ENCODE measurements at regions not wholly inside any gene's neighbourhood (a gene's known extent, or its start where the extent isn't known, plus 50 kb on each side); places are given as distances from the start of the nearest gene placed in this dataset.

DNA sequence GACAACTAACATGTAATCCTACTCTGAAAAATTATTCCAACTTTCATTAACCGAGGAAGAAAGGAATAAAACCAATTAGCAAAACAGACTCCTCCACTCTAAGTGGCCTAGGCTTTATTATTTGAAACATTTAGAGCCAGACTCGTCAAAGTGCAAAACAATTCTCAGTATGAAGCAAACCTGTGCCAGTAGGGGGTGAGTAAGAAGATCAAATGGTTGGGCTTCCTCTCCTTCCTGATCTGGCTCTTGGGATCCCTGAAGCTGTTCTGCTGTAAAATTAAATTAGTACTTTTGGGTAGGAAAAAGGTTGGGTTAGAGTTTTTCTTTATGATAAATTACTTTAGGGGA, 177.6 kb upstream of the MAN1A1 start:
- no peaks in the 10 kb centered on the region for H3K79me1 ChIP-seq (ENCODE audit: low read depth, low read length)
- no peaks in the 10 kb centered on the region for H3K27me3 ChIP-seq (replicated peaks in 1 of 4; ENCODE audit: control insufficient read depth in 3 of 4, extremely low read depth in 1 of 4, insufficient read depth in 3 of 4, low read length in 3 of 4)
- H4K5ac ChIP-seq (ENCODE audit: insufficient read length, low read depth, low read length) = no peak overlapping the region
- no peaks in the 10 kb centered on the region for H4K20me1 ChIP-seq (replicated peaks in 1 of 2; ENCODE audit: control insufficient read depth in 1 of 2, insufficient read depth in 2 of 2, low read length in 2 of 2)
- no peak overlapping the region for H3K14ac ChIP-seq (ENCODE audit: insufficient read length)
- no peak overlapping the region for H3K4ac ChIP-seq (replicated peaks; ENCODE audit: insufficient read length, low read depth, low read length)
- no peaks in the 10 kb centered on the region for H3K36me3 ChIP-seq (ENCODE audit: control insufficient read depth in 2 of 4, insufficient read depth in 4 of 4, low read length in 3 of 4)
- H3K56ac ChIP-seq (replicated peaks; ENCODE audit: insufficient read length, low read depth, low read length) = no peak overlapping the region
- H2BK15ac ChIP-seq (ENCODE audit: low read length) = no peak overlapping the region
- no peak overlapping the region for H2AK5ac ChIP-seq (ENCODE audit: low read depth, low read length)
- no peaks in the 10 kb centered on the region for H3K9me3 ChIP-seq (ENCODE audit: insufficient read depth in 2 of 2, low read depth in 1 of 2, low read length in 1 of 2)
- H4K91ac ChIP-seq (replicated peaks; ENCODE audit: insufficient read length, low read length) = no peak overlapping the region
- WGBS, 2 experiments (ENCODE audit: extremely low coverage in 1 of 2, insufficient coverage in 1 of 2, insufficient read length in 1 of 2, insufficient replicate concordance in 2 of 2, low coverage in 1 of 2, low lambda C conversion rate in 2 of 2, missing lambda C conversion rate in 1 of 2) = 30% methylated on average over 2 of the region's 2 CpGs; no CpG with 5 or more reads in 1 of the 2 experiments
- H3K9ac ChIP-seq (replicated peaks in 1 of 4; ENCODE audit: extremely low read depth in 1 of 4, low read depth in 3 of 4, low read length in 3 of 4) = no peak overlapping the region
- no peak overlapping the region for H3K23ac ChIP-seq (ENCODE audit: insufficient read length)
- DNase-seq (ENCODE audit: low read depth in 1 of 2, low spot score in 2 of 2) (no peak), FAIRE-seq (no peak)
- TF ChIP-seq MAFK (IDR thresholded peaks at IDR 0.05; ENCODE audit: low read depth, low read length) (no peak), SAP30 (IDR thresholded peaks at IDR 0.05; ENCODE audit: insufficient read depth, insufficient replicate concordance, low read length) (no peak), NANOG (IDR thresholded peaks at IDR 0.05; ENCODE audit: insufficient read depth, low read depth, low read length, poor library complexity, severe bottlenecking) (no peak), RAD21 (IDR thresholded peaks at IDR 0.05 in 1 of 2, conservative IDR thresholded peaks at IDR 0.05 in 1 of 2; ENCODE audit: low read depth in 2 of 2, low read length in 2 of 2) (no peak)
- TF ChIP-seq, protein P1, sequence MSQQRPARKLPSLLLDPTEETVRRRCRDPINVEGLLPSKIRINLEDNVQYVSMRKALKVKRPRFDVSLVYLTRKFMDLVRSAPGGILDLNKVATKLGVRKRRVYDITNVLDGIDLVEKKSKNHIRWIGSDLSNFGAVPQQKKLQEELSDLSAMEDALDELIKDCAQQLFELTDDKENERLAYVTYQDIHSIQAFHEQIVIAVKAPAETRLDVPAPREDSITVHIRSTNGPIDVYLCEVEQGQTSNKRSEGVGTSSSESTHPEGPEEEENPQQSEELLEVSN (IDR thresholded peaks at IDR 0.05) = no peak
- H2BK20ac ChIP-seq (ENCODE audit: low read length) = no peak overlapping the region
- H2BK12ac ChIP-seq (ENCODE audit: low read depth, low read length) = no peak overlapping the region
- H3K23me2 ChIP-seq (ENCODE audit: low read depth, low read length) = no peaks in the 10 kb centered on the region
- POLR2A ChIA-PET (ENCODE audit: partially characterized antibody) = no interaction called here
- CTCF ChIA-PET (ENCODE audit: partially characterized antibody) = no interaction called here
- H3K4me1 ChIP-seq (replicated peaks in 1 of 4; ENCODE audit: control insufficient read depth in 3 of 4, insufficient read depth in 4 of 4, low read length in 3 of 4) = peaks cover 0 to 6% (median 2%) of the 10 kb centered on the region in 4 experiments; a peak in 2 of 7 replicates
- no peak overlapping the region for H2BK120ac ChIP-seq (replicated peaks; ENCODE audit: low read depth, low read length)
- no peak overlapping the region for H3K27ac ChIP-seq (ENCODE audit: low read depth, low read length)
- no peak overlapping the region for H4K8ac ChIP-seq (ENCODE audit: extremely low read depth, insufficient read depth, low read length)
- H3K79me2 ChIP-seq (ENCODE audit: control insufficient read depth in 1 of 2, insufficient read depth in 2 of 2, low read length in 2 of 2) = no peaks in the 10 kb centered on the region
- no peak overlapping the region for H3K18ac ChIP-seq (ENCODE audit: extremely low read depth, low read length)
- no peak overlapping the region for H3K4me3 ChIP-seq (ENCODE audit: extremely low read depth in 1 of 4, insufficient read depth in 2 of 4, low read depth in 3 of 4, low read length in 4 of 4)
- H2BK5ac ChIP-seq (ENCODE audit: low read depth, low read length) = no peak overlapping the region
- no peak overlapping the region for H2AFZ ChIP-seq (ENCODE audit: low read length)
- peak overlapping the region in 1 of 2 experiments; percentile 34; a peak in 2 of 4 replicates for H3K4me2 ChIP-seq (ENCODE audit: insufficient read depth in 1 of 2, low read depth in 2 of 2, low read length in 2 of 2)
